ENCODE measurements at regions not wholly inside any gene's neighbourhood (a gene's known extent, or its start where the extent isn't known, plus 50 kb on each side); places are given as distances from the start of the nearest gene placed in this dataset.

DNA sequence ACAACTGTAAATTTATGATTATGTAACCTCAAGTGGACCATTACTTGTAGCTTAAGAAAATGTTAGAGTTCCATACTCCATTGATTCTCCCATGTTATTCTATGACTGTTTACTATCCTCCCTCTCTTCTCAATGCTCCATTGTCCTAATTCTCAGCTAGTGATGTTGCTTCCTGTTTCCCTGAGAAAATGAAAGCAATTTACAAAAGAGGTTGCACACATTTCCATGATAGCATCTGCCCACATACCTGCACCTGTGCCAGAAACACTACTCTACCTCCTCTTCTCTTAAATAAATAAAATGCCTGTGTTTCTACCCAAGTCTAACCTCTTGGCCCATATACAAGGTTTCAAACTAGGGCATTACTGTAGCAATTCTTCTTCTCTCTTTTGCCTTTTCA lies 1620.9 kb downstream of the FAM181B start:
- Histone ChIP-seq H3K4me2 (ENCODE audit: insufficient read depth, low read length) (no peak overlapping the region), H3K36me3 (ENCODE audit: control insufficient read depth in 2 of 2, extremely low read depth in 1 of 2, insufficient read depth in 2 of 2, low read length in 2 of 2) (no peaks in the 10 kb centered on the region), H3K4me3 (replicated peaks in 1 of 3; ENCODE audit: insufficient read depth in 1 of 3, low read depth in 1 of 3, low read length in 3 of 3) (no peak overlapping the region), H2AFZ (ENCODE audit: low read depth, low read length) (no peak overlapping the region), H3K9me1 (replicated peaks; ENCODE audit: control insufficient read depth, extremely low read depth, insufficient read depth, low read length) (no peaks in the 10 kb centered on the region), H3K79me2 (ENCODE audit: control insufficient read depth, insufficient read depth, low read length) (no peaks in the 10 kb centered on the region), H3K27me3 (ENCODE audit: control insufficient read depth in 2 of 2, insufficient read depth in 2 of 2, low read length in 2 of 2) (no peaks in the 10 kb centered on the region), H3K27ac (ENCODE audit: insufficient read depth, low read depth, low read length) (no peak overlapping the region), H3K9me3 (replicated peaks; ENCODE audit: control insufficient read depth, insufficient read depth, low read length) (no peaks in the 10 kb centered on the region), H3K9ac (replicated peaks; ENCODE audit: extremely low read depth, insufficient read depth, low read length) (no peak overlapping the region), H4K20me1 (replicated peaks; ENCODE audit: control insufficient read depth, extremely low read depth, insufficient read depth, low read length) (no peaks in the 10 kb centered on the region), H3K4me1 (ENCODE audit: control insufficient read depth, extremely low read depth, insufficient read depth, low read length) (no peaks in the 10 kb centered on the region)
- no TSS peak for BruUV-seq (replicated peaks)
- POLR2A ChIA-PET: no interaction called here
- TF ChIP-seq MYC (IDR thresholded peaks at IDR 0.05; ENCODE audit: low read depth, low read length) (no peak), GATA2 (IDR thresholded peaks at IDR 0.05; ENCODE audit: insufficient read depth, insufficient read length, low read depth, low read length) (no peak), EZH2 (IDR thresholded peaks at IDR 0.05; ENCODE audit: borderline replicate concordance, low read depth, low read length, severe bottlenecking) (no peak), POLR2A (IDR thresholded peaks at IDR 0.05; ENCODE audit: low read depth, low read length) (no peak), FOS (IDR thresholded peaks at IDR 0.05; ENCODE audit: borderline replicate concordance, insufficient read depth, low read length) (no peak), JUN (IDR thresholded peaks at IDR 0.05; ENCODE audit: borderline replicate concordance, insufficient read depth, insufficient read length, low read depth) (no peak), POLR2AphosphoS5 (IDR thresholded peaks at IDR 0.05; ENCODE audit: insufficient read depth, low read depth, low read length) (no peak)
- TF ChIP-seq, protein P1, sequence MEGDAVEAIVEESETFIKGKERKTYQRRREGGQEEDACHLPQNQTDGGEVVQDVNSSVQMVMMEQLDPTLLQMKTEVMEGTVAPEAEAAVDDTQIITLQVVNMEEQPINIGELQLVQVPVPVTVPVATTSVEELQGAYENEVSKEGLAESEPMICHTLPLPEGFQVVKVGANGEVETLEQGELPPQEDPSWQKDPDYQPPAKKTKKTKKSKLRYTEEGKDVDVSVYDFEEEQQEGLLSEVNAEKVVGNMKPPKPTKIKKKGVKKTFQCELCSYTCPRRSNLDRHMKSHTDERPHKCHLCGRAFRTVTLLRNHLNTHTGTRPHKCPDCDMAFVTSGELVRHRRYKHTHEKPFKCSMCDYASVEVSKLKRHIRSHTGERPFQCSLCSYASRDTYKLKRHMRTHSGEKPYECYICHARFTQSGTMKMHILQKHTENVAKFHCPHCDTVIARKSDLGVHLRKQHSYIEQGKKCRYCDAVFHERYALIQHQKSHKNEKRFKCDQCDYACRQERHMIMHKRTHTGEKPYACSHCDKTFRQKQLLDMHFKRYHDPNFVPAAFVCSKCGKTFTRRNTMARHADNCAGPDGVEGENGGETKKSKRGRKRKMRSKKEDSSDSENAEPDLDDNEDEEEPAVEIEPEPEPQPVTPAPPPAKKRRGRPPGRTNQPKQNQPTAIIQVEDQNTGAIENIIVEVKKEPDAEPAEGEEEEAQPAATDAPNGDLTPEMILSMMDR (IDR thresholded peaks at IDR 0.05; ENCODE audit: extremely low read depth in 1 of 2, insufficient read depth in 1 of 2, low read depth in 1 of 2, low read length in 2 of 2): no peak
- TF ChIP-seq, protein P2, sequence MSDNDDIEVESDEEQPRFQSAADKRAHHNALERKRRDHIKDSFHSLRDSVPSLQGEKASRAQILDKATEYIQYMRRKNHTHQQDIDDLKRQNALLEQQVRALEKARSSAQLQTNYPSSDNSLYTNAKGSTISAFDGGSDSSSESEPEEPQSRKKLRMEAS (IDR thresholded peaks at IDR 0.05; ENCODE audit: insufficient read depth, insufficient read length): no peak
- CTCF ChIA-PET: no interaction called here
- dilution Hi-C loops (cut with MboI; ENCODE audit: extremely low pct_ligation_motif_present, low sequenced_read_pairs): no loop called here
- intact Hi-C loops (cut with micrococcal nuclease): no loop called here
- no peak for DNase-seq (ENCODE audit: low read depth, low spot score)
- FAIRE-seq: no peak
